ENCODE measurements at regions not wholly inside any gene's neighbourhood (a gene's known extent, or its start where the extent isn't known, plus 50 kb on each side); places are given as distances from the start of the nearest gene placed in this dataset.
A peak's percentile ranks its signal among the peaks of the same experiment; 100 is the strongest.

- Mint-ChIP-seq H3K9me3 (ENCODE audit: unreplicated experiment) (peaks cover 2% of the 10 kb centered on the region), H3K36me3 (ENCODE audit: low read depth, unreplicated experiment) (no peaks in the 10 kb centered on the region), H3K27ac (ENCODE audit: unreplicated experiment) (no peak overlapping the region), H3K4me1 (ENCODE audit: low read depth, unreplicated experiment) (peaks cover 47% of the 10 kb centered on the region), H3K4me3 (ENCODE audit: unreplicated experiment) (no peak overlapping the region), H3K27me3 (ENCODE audit: low read depth, unreplicated experiment) (no peaks in the 10 kb centered on the region)
- no peak overlapping the region for H2AFZ ChIP-seq (ENCODE audit: low read depth, low read length)
- peak overlapping the region; percentile 59 for H3K4me2 ChIP-seq (ENCODE audit: low read length)
- DNase-seq (ENCODE audit: low read depth), result peak; percentile 85
- TF ChIP-seq EZH2 (IDR thresholded peaks at IDR 0.05; ENCODE audit: insufficient read depth, low read length), result no peak
- TF ChIP-seq CTCF (IDR thresholded peaks at IDR 0.05; ENCODE audit: insufficient read depth, low read depth, low read length), result no peak
- H3K36me3 ChIP-seq (ENCODE audit: insufficient read depth, low read length), result no peaks in the 10 kb centered on the region
- peak overlapping the region; percentile 15 for H3K4me3 ChIP-seq (ENCODE audit: insufficient read depth, low read depth, low read length)
- peak overlapping the region; percentile 38 for H3K27ac ChIP-seq (ENCODE audit: low read depth, low read length)
- peak overlapping the region; percentile 0 for H3K9ac ChIP-seq (ENCODE audit: low read length)
- H3K9me3 ChIP-seq (ENCODE audit: insufficient read depth, low read depth, low read length), result no peaks in the 10 kb centered on the region
- H4K20me1 ChIP-seq (ENCODE audit: insufficient read depth, low read length), result no peaks in the 10 kb centered on the region
- H3K4me1 ChIP-seq (ENCODE audit: insufficient read depth, low read length), result peaks cover 57% of the 10 kb centered on the region
- H3K79me2 ChIP-seq (ENCODE audit: insufficient read depth, low read length), result no peaks in the 10 kb centered on the region
- FAIRE-seq, result peak; percentile 43
- H3K27me3 ChIP-seq (ENCODE audit: insufficient read depth, low read length), result no peaks in the 10 kb centered on the region
Measured at GRCh38 chr10:83607959-83608745, 531.2 kb upstream of the GHITM start.

- H3K4me1 Mint-ChIP-seq (ENCODE audit: low read depth, unreplicated experiment), result peaks cover 24% of the 10 kb centered on the region
- Histone ChIP-seq H3K4me2 (ENCODE audit: low read length) (peak overlapping the region; percentile 74), H3K4me1 (ENCODE audit: insufficient read depth, low read length) (peaks cover 36% of the 10 kb centered on the region), H3K79me2 (ENCODE audit: insufficient read depth, low read length) (no peaks in the 10 kb centered on the region), H3K9me3 (ENCODE audit: insufficient read depth, low read depth, low read length) (no peaks in the 10 kb centered on the region), H3K9ac (ENCODE audit: low read length) (peak overlapping the region; percentile 71), H3K27ac (ENCODE audit: low read depth, low read length) (peak overlapping the region; percentile 95), H3K36me3 (ENCODE audit: insufficient read depth, low read length) (no peaks in the 10 kb centered on the region), H2AFZ (ENCODE audit: low read depth, low read length) (peak overlapping the region; percentile 52), H3K4me3 (ENCODE audit: insufficient read depth, low read depth, low read length) (peak overlapping the region; percentile 14), H4K20me1 (ENCODE audit: insufficient read depth, low read length) (no peaks in the 10 kb centered on the region), H3K27me3 (ENCODE audit: insufficient read depth, low read length) (no peaks in the 10 kb centered on the region)
- no peaks in the 10 kb centered on the region for H3K36me3 Mint-ChIP-seq (ENCODE audit: low read depth, unreplicated experiment)
- no peak overlapping the region for H3K4me3 Mint-ChIP-seq (ENCODE audit: unreplicated experiment)
- peaks cover 2% of the 10 kb centered on the region for H3K9me3 Mint-ChIP-seq (ENCODE audit: unreplicated experiment)
- FAIRE-seq (peak; percentile 69), DNase-seq (ENCODE audit: low read depth) (peak; percentile 97)
- peak overlapping the region; percentile 90 for H3K27ac Mint-ChIP-seq (ENCODE audit: unreplicated experiment)
- H3K27me3 Mint-ChIP-seq (ENCODE audit: low read depth, unreplicated experiment), result no peaks in the 10 kb centered on the region
- no peak for TF ChIP-seq CTCF (IDR thresholded peaks at IDR 0.05; ENCODE audit: insufficient read depth, low read depth, low read length)
Measured at GRCh38 chr10:83612050-83612449, 527.3 kb upstream of the GHITM start.

- peak overlapping the region; percentile 74 for H3K4me2 ChIP-seq (ENCODE audit: low read length)
- FAIRE-seq (no peak), DNase-seq (ENCODE audit: low read depth) (peak; percentile 50)
- H3K4me3 ChIP-seq (ENCODE audit: insufficient read depth, low read depth, low read length), result no peak overlapping the region
- Mint-ChIP-seq H3K36me3 (ENCODE audit: low read depth, unreplicated experiment) (no peaks in the 10 kb centered on the region), H3K4me3 (ENCODE audit: unreplicated experiment) (no peak overlapping the region), H3K27me3 (ENCODE audit: low read depth, unreplicated experiment) (no peaks in the 10 kb centered on the region), H3K27ac (ENCODE audit: unreplicated experiment) (peak overlapping the region; percentile 90), H3K4me1 (ENCODE audit: low read depth, unreplicated experiment) (peaks cover 22% of the 10 kb centered on the region), H3K9me3 (ENCODE audit: unreplicated experiment) (peaks cover 2% of the 10 kb centered on the region)
- no peak overlapping the region for H2AFZ ChIP-seq (ENCODE audit: low read depth, low read length)
- no peaks in the 10 kb centered on the region for H3K27me3 ChIP-seq (ENCODE audit: insufficient read depth, low read length)
- H3K27ac ChIP-seq (ENCODE audit: low read depth, low read length), result peak overlapping the region; percentile 95
- no peak for TF ChIP-seq EZH2 (IDR thresholded peaks at IDR 0.05; ENCODE audit: insufficient read depth, low read length)
- H3K9me3 ChIP-seq (ENCODE audit: insufficient read depth, low read depth, low read length), result no peaks in the 10 kb centered on the region
- no peaks in the 10 kb centered on the region for H3K79me2 ChIP-seq (ENCODE audit: insufficient read depth, low read length)
- H4K20me1 ChIP-seq (ENCODE audit: insufficient read depth, low read length), result no peaks in the 10 kb centered on the region
- no peaks in the 10 kb centered on the region for H3K36me3 ChIP-seq (ENCODE audit: insufficient read depth, low read length)
- H3K9ac ChIP-seq (ENCODE audit: low read length), result peak overlapping the region; percentile 71
- peaks cover 34% of the 10 kb centered on the region for H3K4me1 ChIP-seq (ENCODE audit: insufficient read depth, low read length)
Measured at GRCh38 chr10:83612746-83613145, 526.6 kb upstream of the GHITM start.
